Activated CD4-positive, alpha-beta memory T cell treated with anti-CD3 and anti-CD28 coated beads, Interleukin-2, amount 10 ng/mL, durations not matched to agents 7 days and 5 days (primary cell): ENCODE measurements at regions not wholly inside any gene's neighbourhood (a gene's known extent, or its start where the extent isn't known, plus 50 kb on each side); places are given as distances from the start of the nearest gene placed in this dataset.

Source experiments
- CTCF ChIA-PET: fragments of 350-600 bp; sonication (Branson Sonifier 250); formaldehyde crosslinking; loops from one replicate; lab custom pipeline; 2021; ENCODE audit warnings: antibody characterized with exemption, inconsistent platforms; lab: Charles Lee
- POLR2A ChIA-PET: fragments of 350-600 bp; sonication (Branson Sonifier 250); formaldehyde crosslinking; loops from one replicate; lab custom pipeline; 2021; ENCODE audit warnings: antibody characterized with exemption; lab: Charles Lee
- DNase-seq: peaks from one replicate; pipeline ENCODE4 v3.0.0-alpha.2; 2020
- H3K27ac Mint-ChIP-seq: one replicate; pipeline ENCODE4 v1.8.0; 2021; ENCODE audit warnings: mild to moderate bottlenecking, mixed read lengths
- H3K27me3 Mint-ChIP-seq: one replicate; pipeline ENCODE4 v1.8.0; 2021; ENCODE audit warnings: mixed read lengths
- H3K36me3 Mint-ChIP-seq: one replicate; pipeline ENCODE4 v1.8.0; 2021; ENCODE audit warnings: low read depth, mixed read lengths
- H3K4me1 Mint-ChIP-seq: one replicate; pipeline ENCODE4 v1.8.0; 2021; ENCODE audit warnings: mixed read lengths
- H3K4me3 Mint-ChIP-seq: one replicate; pipeline ENCODE4 v1.8.0; 2021; ENCODE audit warnings: mild to moderate bottlenecking, mixed read lengths
- H3K9me3 Mint-ChIP-seq: one replicate; pipeline ENCODE4 v1.8.0; 2021; ENCODE audit warnings: mixed read lengths

- Mint-ChIP-seq H3K27me3 (no peaks in the 10 kb centered on the region), H3K9me3 (no peaks in the 10 kb centered on the region), H3K4me1 (no peaks in the 10 kb centered on the region), H3K36me3 (no peaks in the 10 kb centered on the region), H3K4me3 (no peak overlapping the region), H3K27ac (no peak overlapping the region)
- CTCF ChIA-PET: interaction anchor here (0.6 kb wide), 1 partner anchor 27 kb away, joined by 4 read pairs; no protein-coding TSS in a partner anchor
- DNase-seq: no peak
- POLR2A ChIA-PET: interaction anchor here (0.6 kb wide), 1 partner anchor 130 kb away, joined by 3 read pairs; no protein-coding TSS in a partner anchor
Observed at GRCh38 chr2:12579018-12579417, 137.7 kb upstream of the TRIB2 start.

- CTCF ChIA-PET: no interaction called here
- DNase-seq: no peak
- Mint-ChIP-seq H3K4me3 (no peak overlapping the region), H3K36me3 (no peaks in the 10 kb centered on the region), H3K27me3 (no peaks in the 10 kb centered on the region), H3K4me1 (peaks cover 8% of the 10 kb centered on the region), H3K9me3 (peaks cover 2% of the 10 kb centered on the region), H3K27ac (no peak overlapping the region)
- POLR2A ChIA-PET: no interaction called here
Observed at GRCh38 chr2:12584338-12584737, 132.4 kb upstream of the TRIB2 start.

GRCh38 chr2:12585784-12586183 is 131.0 kb upstream of the TRIB2 start:
- ChIA-PET POLR2A (no interaction called here), CTCF (no interaction called here)
- Mint-ChIP-seq H3K36me3 (no peaks in the 10 kb centered on the region), H3K4me3 (no peak overlapping the region), H3K27ac (no peak overlapping the region), H3K9me3 (peaks cover 2% of the 10 kb centered on the region), H3K4me1 (peaks cover 8% of the 10 kb centered on the region), H3K27me3 (no peaks in the 10 kb centered on the region)
- no peak for DNase-seq

GRCh38 chr2:12587228-12587627 is 129.5 kb upstream of the TRIB2 start:
- H3K27ac Mint-ChIP-seq: no peak overlapping the region
- ChIA-PET CTCF (no interaction called here), POLR2A (no interaction called here)
- DNase-seq: no peak
- peaks cover 8% of the 10 kb centered on the region for H3K4me1 Mint-ChIP-seq
- H3K4me3 Mint-ChIP-seq: no peak overlapping the region
- no peaks in the 10 kb centered on the region for H3K27me3 Mint-ChIP-seq
- H3K36me3 Mint-ChIP-seq: no peaks in the 10 kb centered on the region
- H3K9me3 Mint-ChIP-seq: peaks cover 6% of the 10 kb centered on the region

- POLR2A ChIA-PET: no interaction called here
Observed at GRCh38 chr2:12587729-12588522, 128.8 kb upstream of the TRIB2 start.

GRCh38 chr2:12588986-12589385 is 127.8 kb upstream of the TRIB2 start:
- Mint-ChIP-seq H3K27me3 (no peaks in the 10 kb centered on the region), H3K36me3 (no peaks in the 10 kb centered on the region), H3K4me1 (peaks cover 8% of the 10 kb centered on the region), H3K27ac (no peak overlapping the region), H3K4me3 (no peak overlapping the region), H3K9me3 (peaks cover 6% of the 10 kb centered on the region)
- POLR2A ChIA-PET: no interaction called here
- DNase-seq: no peak
- CTCF ChIA-PET: no interaction called here

More at GRCh38 chr2:12587729-12588522, 128.8 kb upstream of the TRIB2 start:
- DNase-seq: no peak
- Mint-ChIP-seq H3K4me1 (peaks cover 8% of the 10 kb centered on the region), H3K9me3 (peaks cover 6% of the 10 kb centered on the region), H3K27ac (no peak overlapping the region), H3K36me3 (no peaks in the 10 kb centered on the region), H3K4me3 (no peak overlapping the region), H3K27me3 (no peaks in the 10 kb centered on the region)
- CTCF ChIA-PET: no interaction called here

- no peak overlapping the region for H3K4me3 Mint-ChIP-seq
- peaks cover 8% of the 10 kb centered on the region for H3K4me1 Mint-ChIP-seq
- H3K27me3 Mint-ChIP-seq: no peaks in the 10 kb centered on the region
- ChIA-PET CTCF (no interaction called here), POLR2A (interaction anchor here (1.0 kb wide), 1 partner anchor 62 kb away, joined by 3 read pairs; no protein-coding TSS in a partner anchor)
- no peaks in the 10 kb centered on the region for H3K36me3 Mint-ChIP-seq
- H3K27ac Mint-ChIP-seq: no peak overlapping the region
- no peak for DNase-seq
- peaks cover 6% of the 10 kb centered on the region for H3K9me3 Mint-ChIP-seq
Observed at GRCh38 chr2:12589802-12590320, 126.9 kb upstream of the TRIB2 start.

GRCh38 chr2:12592296-12592695 is 124.4 kb upstream of the TRIB2 start:
- no peak overlapping the region for H3K4me3 Mint-ChIP-seq
- POLR2A ChIA-PET: interaction anchor here (0.8 kb wide), 1 partner anchor 503 kb away, joined by 3 read pairs; no protein-coding TSS in a partner anchor

GRCh38 chr2:12594590-12594989 is 122.1 kb upstream of the TRIB2 start:
- Mint-ChIP-seq H3K4me3 (no peak overlapping the region), H3K9me3 (peaks cover 4% of the 10 kb centered on the region), H3K36me3 (no peaks in the 10 kb centered on the region), H3K27ac (no peak overlapping the region), H3K27me3 (no peaks in the 10 kb centered on the region), H3K4me1 (no peaks in the 10 kb centered on the region)
- no peak for DNase-seq
- ChIA-PET CTCF (interaction anchor here (1.1 kb wide), 1 partner anchor 122 kb away, joined by 3 read pairs; no protein-coding TSS in a partner anchor), POLR2A (no interaction called here)

More at GRCh38 chr2:12592296-12592695, 124.4 kb upstream of the TRIB2 start:
- Mint-ChIP-seq H3K4me1 (peaks cover 8% of the 10 kb centered on the region), H3K9me3 (peaks cover 4% of the 10 kb centered on the region), H3K27ac (no peak overlapping the region), H3K36me3 (no peaks in the 10 kb centered on the region), H3K27me3 (no peaks in the 10 kb centered on the region)
- no peak for DNase-seq
- CTCF ChIA-PET: no interaction called here

- Mint-ChIP-seq H3K9me3 (peaks cover 2% of the 10 kb centered on the region), H3K4me1 (no peaks in the 10 kb centered on the region), H3K4me3 (no peak overlapping the region), H3K36me3 (no peaks in the 10 kb centered on the region), H3K27ac (no peak overlapping the region), H3K27me3 (peaks cover 7% of the 10 kb centered on the region)
- ChIA-PET CTCF (no interaction called here), POLR2A (no interaction called here)
- DNase-seq: no peak
Observed at GRCh38 chr2:12596771-12597170, 120.0 kb upstream of the TRIB2 start.

GRCh38 chr2:12597610-12598009 is 119.1 kb upstream of the TRIB2 start:
- H3K9me3 Mint-ChIP-seq: no peaks in the 10 kb centered on the region
- ChIA-PET CTCF (no interaction called here), POLR2A (no interaction called here)
- peaks cover 10% of the 10 kb centered on the region for H3K27me3 Mint-ChIP-seq
- H3K36me3 Mint-ChIP-seq: no peaks in the 10 kb centered on the region
- no peak overlapping the region for H3K4me3 Mint-ChIP-seq
- no peaks in the 10 kb centered on the region for H3K4me1 Mint-ChIP-seq
- H3K27ac Mint-ChIP-seq: no peak overlapping the region
- DNase-seq: no peak

- H3K27me3 Mint-ChIP-seq: peaks cover 14% of the 10 kb centered on the region
- H3K36me3 Mint-ChIP-seq: no peaks in the 10 kb centered on the region
- peaks cover 7% of the 10 kb centered on the region for H3K4me1 Mint-ChIP-seq
- no peak overlapping the region for H3K27ac Mint-ChIP-seq
- no peak for DNase-seq
- H3K4me3 Mint-ChIP-seq: no peak overlapping the region
- ChIA-PET CTCF (interaction anchor here (1.4 kb wide), 1 partner anchor 10 kb away, joined by 4 read pairs; no protein-coding TSS in a partner anchor), POLR2A (no interaction called here)
- H3K9me3 Mint-ChIP-seq: no peaks in the 10 kb centered on the region
Observed at GRCh38 chr2:12602661-12603060, 114.1 kb upstream of the TRIB2 start.

GRCh38 chr2:12603781-12604295 is 112.9 kb upstream of the TRIB2 start:
- Mint-ChIP-seq H3K4me3 (no peak overlapping the region), H3K27me3 (peaks cover 14% of the 10 kb centered on the region), H3K9me3 (no peaks in the 10 kb centered on the region), H3K36me3 (no peaks in the 10 kb centered on the region), H3K4me1 (peaks cover 12% of the 10 kb centered on the region), H3K27ac (no peak overlapping the region)
- POLR2A ChIA-PET: no interaction called here
- DNase-seq: no peak
- CTCF ChIA-PET: interaction anchor here (1.4 kb wide), 1 partner anchor 9 kb away, joined by 4 read pairs; no protein-coding TSS in a partner anchor
